WERI-Rb-1 (cell line): ENCODE measurements at regions not wholly inside any gene's neighbourhood (a gene's known extent, or its start where the extent isn't known, plus 50 kb on each side); places are given as distances from the start of the nearest gene placed in this dataset.

Source experiments
- DNase-seq: peaks from one replicate; pipeline ENCODE4 v3.0.0-alpha.2; 2020
- H3K27ac ChIP-seq: fragments of 250-450 bp; sonication (Bioruptor Pico); 2 replicates; pipeline ENCODE4 v1.5.1; 2020; ENCODE audit warnings: mild to moderate bottlenecking, moderate library complexity
- H3K27me3 ChIP-seq: fragments of 250-450 bp; sonication (Bioruptor Pico); 2 replicates; pipeline ENCODE4 v1.5.1; 2021; ENCODE audit warnings: mild to moderate bottlenecking, low read depth, moderate library complexity; ENCODE audit not compliant: insufficient read depth, severe bottlenecking
- H3K36me3 ChIP-seq: fragments of 250-450 bp; sonication (Bioruptor Pico); 2 replicates; pipeline ENCODE4 v1.5.1; 2020; ENCODE audit warnings: mild to moderate bottlenecking, moderate library complexity
- H3K4me3 ChIP-seq: 2 replicates; pipeline ENCODE4 v1.5.1; 2011; ENCODE audit warnings: low read depth, mild to moderate bottlenecking, control low read depth, low read length
- H3K9me3 ChIP-seq: fragments of 250-450 bp; sonication (Bioruptor Pico); 2 replicates; pipeline ENCODE4 v1.5.1; 2021; ENCODE audit warnings: mild to moderate bottlenecking, moderate library complexity; ENCODE audit not compliant: severe bottlenecking
- CTCF ChIP-seq: IDR thresholded peaks from 2 replicates; pipeline ENCODE4 v1.5.1; 2011; ENCODE audit warnings: low read depth, mild to moderate bottlenecking, control low read depth, inconsistent platforms, low read length

GRCh38 chr5:58108511-58108910, 351.4 kb downstream of the PLK2 start:
- no peaks in the 10 kb centered on the region for H3K27me3 ChIP-seq
- H3K9me3 ChIP-seq = no peaks in the 10 kb centered on the region
- H3K27ac ChIP-seq = no peak overlapping the region
- H3K36me3 ChIP-seq = no peaks in the 10 kb centered on the region
- DNase-seq = no peak
- TF ChIP-seq CTCF = no peak
- no peak overlapping the region for H3K4me3 ChIP-seq

GRCh38 chr5:58107704-58108103, 352.2 kb downstream of the PLK2 start:
- DNase-seq = no peak
- H3K36me3 ChIP-seq = no peaks in the 10 kb centered on the region
- TF ChIP-seq CTCF = no peak
- H3K27ac ChIP-seq = no peak overlapping the region
- no peaks in the 10 kb centered on the region for H3K9me3 ChIP-seq
- no peaks in the 10 kb centered on the region for H3K27me3 ChIP-seq
- H3K4me3 ChIP-seq = no peak overlapping the region

GRCh38 chr5:58106754-58107410, 353.0 kb downstream of the PLK2 start:
- Histone ChIP-seq H3K4me3 (no peak overlapping the region), H3K9me3 (no peaks in the 10 kb centered on the region), H3K36me3 (no peaks in the 10 kb centered on the region), H3K27me3 (no peaks in the 10 kb centered on the region), H3K27ac (no peak overlapping the region)
- DNase-seq = no peak
- TF ChIP-seq CTCF = no peak

- H3K36me3 ChIP-seq = no peaks in the 10 kb centered on the region
- DNase-seq = no peak
- no peaks in the 10 kb centered on the region for H3K9me3 ChIP-seq
- no peak for TF ChIP-seq CTCF
- H3K27ac ChIP-seq = no peak overlapping the region
- H3K27me3 ChIP-seq = no peaks in the 10 kb centered on the region
- no peak overlapping the region for H3K4me3 ChIP-seq
These were observed 354.1 kb downstream of the PLK2 start for GRCh38 chr5:58105836-58106235.

GRCh38 chr5:58099257-58099656, 360.6 kb downstream of the PLK2 start:
- Histone ChIP-seq H3K36me3 (no peaks in the 10 kb centered on the region), H3K27ac (no peak overlapping the region), H3K4me3 (no peak overlapping the region), H3K27me3 (no peaks in the 10 kb centered on the region), H3K9me3 (no peaks in the 10 kb centered on the region)
- TF ChIP-seq CTCF = no peak
- DNase-seq = peak; percentile 29

- no peak for TF ChIP-seq CTCF
- no peak overlapping the region for H3K4me3 ChIP-seq
- no peaks in the 10 kb centered on the region for H3K36me3 ChIP-seq
- DNase-seq = no peak
- no peaks in the 10 kb centered on the region for H3K27me3 ChIP-seq
- H3K27ac ChIP-seq = no peak overlapping the region
- no peaks in the 10 kb centered on the region for H3K9me3 ChIP-seq
These were observed 365.9 kb downstream of the PLK2 start for GRCh38 chr5:58094031-58094430.
